IMR-90 (cell line): ENCODE measurements at regions not wholly inside any gene's neighbourhood (a gene's known extent, or its start where the extent isn't known, plus 50 kb on each side); places are given as distances from the start of the nearest gene placed in this dataset.

Experiments used
- ATAC-seq: fragments of 200-7000 bp; cut with Tn5 transposase; 2 replicates; pipeline ENCODE4 v1.9.1; 2020; ENCODE audit warnings: low read depth, mild to moderate bottlenecking, moderate library complexity
- BruUV-seq: library from RNA; stranded (reverse); fragments of 400-500 nt; replicated peaks from 2 replicates; lab custom pipeline; 2021; lab: Mats Ljungman, UMichigan
- CTCF ChIA-PET: fragments of 300-600 bp; formaldehyde crosslinking; extraction: SDS; loops from one replicate; lab custom pipeline; 2021; ENCODE audit warnings: antibody characterized with exemption; lab: Yijun Ruan, JAX
- POLR2A ChIA-PET: fragments of 300-600 bp; sonication (Branson Sonifier 250); formaldehyde crosslinking; loops from one replicate; lab custom pipeline; 2022; ENCODE audit warnings: antibody characterized with exemption; ENCODE audit not compliant: unreplicated experiment; lab: Charles Lee
- DNase-seq: peaks from one replicate; pipeline ENCODE4 v3.0.0; 2013
- H2AFZ ChIP-seq: replicated peaks from 2 replicates; pipeline ENCODE3; 2013; ENCODE audit warnings: low read length, mild to moderate bottlenecking; ENCODE audit not compliant: poor library complexity
- H2AK5ac ChIP-seq: 2 replicates; pipeline ENCODE4 v1.6.1; 2013; ENCODE audit warnings: low read depth, low read length, inconsistent platforms
- H2AK9ac ChIP-seq: replicated peaks from 2 replicates; pipeline ENCODE3; 2013; ENCODE audit warnings: mild to moderate bottlenecking, low read depth, low read length, moderate library complexity; ENCODE audit not compliant: poor library complexity
- H2BK120ac ChIP-seq: 2 replicates; pipeline ENCODE4 v1.6.1; 2013; ENCODE audit warnings: low read depth, low read length, inconsistent platforms
- H2BK15ac ChIP-seq: 3 replicates; pipeline ENCODE4 v1.6.1; 2013; ENCODE audit warnings: low read depth, low read length, inconsistent platforms
- H2BK20ac ChIP-seq: 2 replicates; pipeline ENCODE4 v1.6.1; 2013; ENCODE audit warnings: low read depth, mild to moderate bottlenecking, inconsistent platforms, low read length, moderate library complexity
- H2BK5ac ChIP-seq: 2 replicates; pipeline ENCODE4 v1.6.1; 2013; ENCODE audit warnings: mild to moderate bottlenecking, low read depth, low read length, inconsistent platforms; ENCODE audit not compliant: poor library complexity, severe bottlenecking
- H3K14ac ChIP-seq: replicated peaks from 2 replicates; pipeline ENCODE4 v1.6.1; 2013; ENCODE audit warnings: low read depth, low read length, inconsistent platforms
- H3K18ac ChIP-seq: 2 replicates; pipeline ENCODE4 v1.6.1; 2013; ENCODE audit warnings: low read depth, low read length, control low read depth
- H3K23ac ChIP-seq: 2 replicates; pipeline ENCODE4 v1.6.1; 2013; ENCODE audit warnings: low read depth, low read length, inconsistent platforms
- H3K27ac ChIP-seq: 2 replicates; pipeline ENCODE4 v1.5.1; 2013; ENCODE audit warnings: mild to moderate bottlenecking, control low read depth, low read length; ENCODE audit not compliant: insufficient read depth
- H3K27me3 ChIP-seq: 2 replicates; pipeline ENCODE4 v1.6.1; 2013; ENCODE audit warnings: low read length; ENCODE audit not compliant: control insufficient read depth, insufficient read depth
- H3K36me3 ChIP-seq: 2 replicates; pipeline ENCODE4 v1.6.1; 2013; ENCODE audit warnings: low read length, mixed read lengths; ENCODE audit not compliant: control insufficient read depth, insufficient read depth
- H3K4ac ChIP-seq: 2 replicates; pipeline ENCODE4 v1.6.1; 2013; ENCODE audit warnings: low read depth, low read length, inconsistent platforms
- H3K4me1 ChIP-seq: 2 replicates; pipeline ENCODE4 v1.6.1; 2013; ENCODE audit warnings: low read length, mixed read lengths; ENCODE audit not compliant: control insufficient read depth, insufficient read depth
- H3K4me2 ChIP-seq: 2 replicates; pipeline ENCODE4 v1.6.1; 2013; ENCODE audit warnings: low read depth, mild to moderate bottlenecking, control low read depth, low read length, moderate library complexity
- H3K4me3 ChIP-seq: 2 replicates; pipeline ENCODE4 v1.5.1; 2013; ENCODE audit warnings: low read depth, mild to moderate bottlenecking, control low read depth, low read length, moderate library complexity; ENCODE audit not compliant: insufficient read depth
- H3K56ac ChIP-seq: 2 replicates; pipeline ENCODE4 v1.6.1; 2013; ENCODE audit warnings: low read length, inconsistent platforms; ENCODE audit not compliant: insufficient read depth; ENCODE audit errors: extremely low read depth
- H3K79me1 ChIP-seq, 2 experiments: 2 replicates each; pipeline ENCODE4 v1.6.1; 2013; ENCODE audit warnings: low read length in 2 of 2, inconsistent platforms in 1 of 2, low read depth in 1 of 2
- H3K9ac ChIP-seq: 2 replicates; pipeline ENCODE4 v1.6.1; 2013; ENCODE audit warnings: low read depth, low read length, control low read depth
- H3K9me1 ChIP-seq: 2 replicates; pipeline ENCODE4 v1.6.1; 2013; ENCODE audit warnings: low read length, inconsistent platforms; ENCODE audit not compliant: insufficient read depth
- H3K9me3 ChIP-seq: 2 replicates; pipeline ENCODE4 v1.6.1; 2013; ENCODE audit warnings: low read length; ENCODE audit not compliant: control insufficient read depth, insufficient read depth
- H4K20me1 ChIP-seq: 2 replicates; pipeline ENCODE4 v1.6.1; 2013; ENCODE audit warnings: low read length, inconsistent platforms; ENCODE audit not compliant: insufficient read depth
- H4K5ac ChIP-seq: 2 replicates; pipeline ENCODE4 v1.6.1; 2013; ENCODE audit warnings: mild to moderate bottlenecking, low read depth, low read length, control low read depth
- H4K8ac ChIP-seq, 2 experiments: 2 replicates each; pipeline ENCODE4 v1.6.1; 2013; ENCODE audit warnings: low read depth in 2 of 2, low read length in 2 of 2, control low read depth in 1 of 2, inconsistent platforms in 1 of 2
- H4K91ac ChIP-seq: 2 replicates; pipeline ENCODE4 v1.6.1; 2013; ENCODE audit warnings: low read depth, low read length, inconsistent platforms; ENCODE audit not compliant: insufficient read depth
- CHD1 ChIP-seq: IDR thresholded peaks from 2 replicates; pipeline ENCODE4 v1.6.1; 2012; ENCODE audit warnings: low read depth, low read length, improper control_type of control experiment
- CTCF ChIP-seq: conservative IDR thresholded peaks from 2 replicates; pipeline ENCODE4 v1.5.1; 2012; ENCODE audit warnings: mild to moderate bottlenecking, low read depth, low read length, improper control_type of control experiment
- ELK1 ChIP-seq: fragments of 150-350 bp; IDR thresholded peaks from 2 replicates; pipeline ENCODE4 v1.6.1; 2016; ENCODE audit warnings: low read depth, mild to moderate bottlenecking, low read length, moderate library complexity, borderline replicate concordance
- FOS ChIP-seq: fragments of 150-350 bp; IDR thresholded peaks from 2 replicates; pipeline ENCODE4 v1.6.1; 2016; ENCODE audit warnings: low read depth, low read length
- MAFK ChIP-seq: IDR thresholded peaks from 2 replicates; pipeline ENCODE4 v1.6.1; 2012; ENCODE audit warnings: low read depth, low read length, improper control_type of control experiment
- MAZ ChIP-seq: IDR thresholded peaks from 2 replicates; pipeline ENCODE4 v1.6.1; 2012; ENCODE audit warnings: low read depth, mild to moderate bottlenecking, low read length, improper control_type of control experiment, moderate library complexity, borderline replicate concordance
- MXI1 ChIP-seq: IDR thresholded peaks from 2 replicates; pipeline ENCODE4 v1.6.1; 2012; ENCODE audit warnings: low read depth, mild to moderate bottlenecking, low read length, moderate library complexity, borderline replicate concordance
- POLR2A ChIP-seq: IDR thresholded peaks from 2 replicates; pipeline ENCODE4 v1.6.1; 2012; ENCODE audit warnings: mild to moderate bottlenecking, low read depth, low read length
- RAD21 ChIP-seq: IDR thresholded peaks from 2 replicates; pipeline ENCODE4 v1.6.1; 2012; ENCODE audit warnings: low read length, improper control_type of control experiment
- RFX5 ChIP-seq: IDR thresholded peaks from 2 replicates; pipeline ENCODE4 v1.8.0; 2012; ENCODE audit warnings: low read depth, mild to moderate bottlenecking, low read length, moderate library complexity
- SMC3 ChIP-seq: fragments of 150-350 bp; IDR thresholded peaks from 2 replicates; pipeline ENCODE4 v1.6.1; 2016; ENCODE audit warnings: low read depth, mild to moderate bottlenecking, antibody characterized with exemption, low read length, moderate library complexity
- WGBS, 2 experiments: methylation state at CpG; one replicate each; pipeline versions ENCODE4 v1.1.5 to v1.1.7; 2013; ENCODE audit warnings: missing lambda C conversion rate in 2 of 2; ENCODE audit not compliant: insufficient read length in 1 of 2; ENCODE audit errors: extremely low coverage in 2 of 2; 5-methylcytosine and 5-hydroxymethylcytosine counted together
- dilution Hi-C: fragments of 300-500 bp; cut with HindIII; formaldehyde crosslinking; loops from one replicate; pipeline ENCODE4 v1.14.3; 2018; ENCODE audit warnings: low sequenced_read_pairs; ENCODE audit not compliant: unreplicated experiment
- in situ Hi-C: fragments of 300-500 bp; cut with MboI; formaldehyde crosslinking; loops from 3 replicates; pipeline ENCODE4 v1.14.3; 2019; ENCODE audit warnings: low sequenced_read_pairs, inconsistent platforms, mixed read lengths
- intact Hi-C: fragments of 100-400 bp; cut with micrococcal nuclease; formaldehyde crosslinking; loops from 2 replicates; pipeline ENCODE4 v1.10.0; 2022
- TF ChIP-seq, protein P1 (sequence below): fragments of 150-350 bp; IDR thresholded peaks from 2 replicates; pipeline ENCODE4 v1.6.1; 2017; ENCODE audit warnings: mild to moderate bottlenecking, antibody characterized with exemption, low read length, low read depth

DNA sequence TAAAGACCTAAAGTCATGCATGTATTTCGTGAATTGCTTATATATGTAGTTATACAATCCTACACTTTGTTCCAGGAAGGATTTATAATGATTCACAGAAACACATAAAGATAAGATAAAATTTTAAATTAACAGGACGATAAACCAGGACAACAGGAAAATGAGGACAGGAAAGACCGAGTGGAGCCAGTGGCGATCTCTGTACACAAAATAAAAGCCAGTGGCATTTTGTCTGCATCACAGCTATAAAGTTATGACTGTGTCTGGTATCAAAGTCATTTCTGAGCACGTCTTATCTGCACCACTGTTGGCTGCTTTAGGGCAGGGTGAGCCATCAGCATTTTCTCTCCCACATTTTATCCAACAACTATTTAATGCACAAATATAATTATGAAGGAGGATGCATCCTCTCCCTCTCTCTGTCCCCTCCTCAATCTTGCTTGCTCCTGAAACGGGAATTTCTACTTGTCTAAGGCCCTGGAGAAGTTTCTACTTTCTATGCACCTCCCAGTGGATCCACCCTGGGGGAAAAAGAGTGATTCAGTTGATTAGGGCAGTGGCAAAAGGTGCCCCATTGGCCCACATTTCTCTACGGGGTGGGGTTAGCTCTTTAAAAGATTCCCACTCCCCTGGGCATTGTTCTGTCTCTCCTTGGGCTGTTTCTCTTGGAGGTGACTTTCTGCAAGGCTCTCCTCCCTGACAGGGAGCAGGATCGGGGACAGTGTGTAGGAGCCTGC, 159.4 kb upstream of the UBE2E1 start:
- no peaks in the 10 kb centered on the region for H3K9me3 ChIP-seq
- H3K79me1 ChIP-seq, result no peaks in the 10 kb centered on the region
- no peak overlapping the region for H3K9ac ChIP-seq
- WGBS, 2 experiments, result 100% methylated on average over 1 of the region's 8 CpGs; no CpG with 5 or more reads in 1 of the 2 experiments
- ChIA-PET POLR2A (no interaction called here), CTCF (no interaction called here)
- ATAC-seq (no peak), DNase-seq (no peak)
- no peak overlapping the region for H3K18ac ChIP-seq
- no peaks in the 10 kb centered on the region for H4K20me1 ChIP-seq
- no peak overlapping the region for H2AFZ ChIP-seq
- H3K36me3 ChIP-seq, result no peaks in the 10 kb centered on the region
- no peak overlapping the region for H3K23ac ChIP-seq
- TF ChIP-seq MAZ, result no peak
- TF ChIP-seq ELK1, result no peak
- TF ChIP-seq RAD21, result no peak
- TF ChIP-seq MXI1, result no peak
- TF ChIP-seq MAFK, result no peak
- TF ChIP-seq CHD1, result no peak
- no peak for TF ChIP-seq POLR2A
- no peak for TF ChIP-seq FOS
- TF ChIP-seq, protein P1, sequence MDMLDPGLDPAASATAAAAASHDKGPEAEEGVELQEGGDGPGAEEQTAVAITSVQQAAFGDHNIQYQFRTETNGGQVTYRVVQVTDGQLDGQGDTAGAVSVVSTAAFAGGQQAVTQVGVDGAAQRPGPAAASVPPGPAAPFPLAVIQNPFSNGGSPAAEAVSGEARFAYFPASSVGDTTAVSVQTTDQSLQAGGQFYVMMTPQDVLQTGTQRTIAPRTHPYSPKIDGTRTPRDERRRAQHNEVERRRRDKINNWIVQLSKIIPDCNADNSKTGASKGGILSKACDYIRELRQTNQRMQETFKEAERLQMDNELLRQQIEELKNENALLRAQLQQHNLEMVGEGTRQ, result no peak
- TF ChIP-seq SMC3, result no peak
- no peak for TF ChIP-seq CTCF
- no peak for TF ChIP-seq RFX5
- H3K27ac ChIP-seq, result no peak overlapping the region
- in situ Hi-C loops, result no loop called here
- H3K4ac ChIP-seq, result no peak overlapping the region
- H4K91ac ChIP-seq, result no peak overlapping the region
- no peak overlapping the region for H4K8ac ChIP-seq
- no peak overlapping the region for H4K5ac ChIP-seq
- no peak overlapping the region for H2AK9ac ChIP-seq
- H3K4me3 ChIP-seq, result no peak overlapping the region
- dilution Hi-C loops, result no loop called here
- H3K9me1 ChIP-seq, result peaks cover 3% of the 10 kb centered on the region
- no peak overlapping the region for H2BK20ac ChIP-seq
- peaks cover 12% of the 10 kb centered on the region for H3K4me1 ChIP-seq
- no peak overlapping the region for H3K4me2 ChIP-seq
- no peak overlapping the region for H2BK5ac ChIP-seq
- H3K14ac ChIP-seq, result no peak overlapping the region
- no peaks in the 10 kb centered on the region for H3K27me3 ChIP-seq
- no peak overlapping the region for H2BK120ac ChIP-seq
- H3K56ac ChIP-seq, result no peak overlapping the region
- intact Hi-C loops, result no loop called here
- no TSS peak for BruUV-seq
- H2AK5ac ChIP-seq, result no peak overlapping the region
- no peak overlapping the region for H2BK15ac ChIP-seq
